GM12878 (cell line): ENCODE measurements at regions not wholly inside any gene's neighbourhood (a gene's known extent, or its start where the extent isn't known, plus 50 kb on each side); places are given as distances from the start of the nearest gene placed in this dataset.

Source experiments
- ATAC-seq: fragments of 200-7000 bp; cut with Tn5 transposase; 3 replicates; pipeline ENCODE4 v1.9.1; 2020; ENCODE audit warnings: mild to moderate bottlenecking, moderate library complexity
- BruUV-seq: library from RNA; stranded (reverse); fragments of 400-500 nt; replicated peaks from 2 replicates; lab custom pipeline; 2021; lab: Mats Ljungman, UMichigan
- CTCF ChIA-PET: fragments of 300-600 bp; sonication (Branson Sonifier 250); formaldehyde crosslinking; extraction: SDS; loops from one replicate; lab custom pipeline; 2021; ENCODE audit warnings: inconsistent platforms; lab: Yijun Ruan, JAX
- POLR2A ChIA-PET: fragments of 350-600 bp; formaldehyde crosslinking; extraction: SDS; loops from one replicate; lab custom pipeline; 2021; ENCODE audit warnings: inconsistent platforms; lab: Charles Lee
- RAD21 ChIA-PET: fragments of 300-600 bp; sonication (Branson Sonifier 250); formaldehyde crosslinking; loops from one replicate; lab custom pipeline; 2023; ENCODE audit warnings: antibody characterized with exemption; ENCODE audit not compliant: unreplicated experiment; lab: Charles Lee
- SMC1A ChIA-PET: fragments of 300-600 bp; sonication (Branson Sonifier 250); formaldehyde crosslinking; loops from one replicate; lab custom pipeline; 2023; ENCODE audit not compliant: unreplicated experiment, uncharacterized antibody; lab: Charles Lee
- DNase-seq: peaks from one replicate; pipeline ENCODE4 v3.0.0-alpha.2; 2011; ENCODE audit warnings: low read depth, low spot score
- FAIRE-seq: peaks from 3 replicates; lab custom pipeline; 2011; peaks lifted over from hg19 to GRCh38; lab: Jason Lieb, UNC
- H2AFZ ChIP-seq: 2 replicates; pipeline ENCODE4 v1.6.0; 2011; ENCODE audit warnings: low read depth, low read length, control low read depth; ENCODE audit not compliant: control insufficient read depth
- H3K27ac ChIP-seq: 2 replicates; pipeline ENCODE4 v1.5.1; 2011; ENCODE audit warnings: control low read depth; ENCODE audit not compliant: control insufficient read depth, insufficient read depth
- H3K27me3 ChIP-seq, 2 experiments: replicated peaks in 1 of 2; 2 replicates each; pipeline versions ENCODE4 v1.6.0 to v1.6.1; 2011; ENCODE audit warnings: low read length in 1 of 2; ENCODE audit not compliant: control insufficient read depth in 2 of 2, insufficient read depth in 2 of 2
- H3K36me3 ChIP-seq, 2 experiments: 2 replicates each; pipeline ENCODE4 v1.5.1; 2011; ENCODE audit warnings: low read length in 1 of 2; ENCODE audit not compliant: control insufficient read depth in 2 of 2, insufficient read depth in 2 of 2
- H3K4me1 ChIP-seq: 2 replicates; pipeline ENCODE4 v1.6.1; 2011; ENCODE audit warnings: mild to moderate bottlenecking, low read length, moderate library complexity, mixed read lengths; ENCODE audit not compliant: control insufficient read depth, insufficient read depth
- H3K4me2 ChIP-seq: 2 replicates; pipeline ENCODE4 v1.6.0; 2011; ENCODE audit warnings: control low read depth; ENCODE audit not compliant: control insufficient read depth, insufficient read depth
- H3K4me3 ChIP-seq: fragments of 200-600 bp; sonication (generic); 2 replicates; pipeline ENCODE4 v1.5.1; 2016
- H3K79me2 ChIP-seq: 2 replicates; pipeline ENCODE4 v1.6.0; 2011; ENCODE audit warnings: low read length; ENCODE audit not compliant: control insufficient read depth, insufficient read depth
- H3K9ac ChIP-seq: 2 replicates; pipeline ENCODE4 v1.8.0; 2011; ENCODE audit warnings: low read length, control low read depth, mixed read lengths; ENCODE audit not compliant: control insufficient read depth, insufficient read depth
- H3K9me3 ChIP-seq: replicated peaks from 3 replicates; pipeline ENCODE4 v1.5.1; 2011; ENCODE audit warnings: mild to moderate bottlenecking, low read length; ENCODE audit not compliant: control insufficient read depth, insufficient read depth
- H4K20me1 ChIP-seq: 2 replicates; pipeline ENCODE4 v1.6.0; 2011; ENCODE audit not compliant: control insufficient read depth, insufficient read depth
- ATF7 ChIP-seq: fragments of 450-650 bp; IDR thresholded peaks from 2 replicates; pipeline ENCODE4 v1.6.1; 2016; ENCODE audit warnings: low read depth, mild to moderate bottlenecking
- CREM ChIP-seq: IDR thresholded peaks from 2 replicates; pipeline ENCODE4 v1.6.1; 2014; ENCODE audit warnings: antibody characterized with exemption, low read depth
- HCFC1 ChIP-seq: fragments of 150-350 bp; IDR thresholded peaks from 2 replicates; pipeline ENCODE4 v1.6.1; 2014; ENCODE audit warnings: low read length
- IKZF2 ChIP-seq, 2 experiments: fragments of 450-650 bp; IDR thresholded peaks; 2 replicates each; pipeline ENCODE4 v1.6.1; 2017; ENCODE audit warnings: mild to moderate bottlenecking in 2 of 2, moderate library complexity in 2 of 2
- JUNB ChIP-seq: IDR thresholded peaks from 2 replicates; pipeline ENCODE4 v1.6.1; 2016; ENCODE audit warnings: antibody characterized with exemption, mild to moderate bottlenecking
- MEF2A ChIP-seq: IDR thresholded peaks from 2 replicates; pipeline ENCODE4 v1.6.1; 2011; ENCODE audit warnings: low read depth, mild to moderate bottlenecking, low read length, moderate library complexity; ENCODE audit not compliant: insufficient read depth
- MYB ChIP-seq: fragments of 150-350 bp; IDR thresholded peaks from 2 replicates; pipeline ENCODE4 v1.6.1; 2014; ENCODE audit warnings: mild to moderate bottlenecking, low read depth, low read length, borderline replicate concordance
- SPI1 ChIP-seq: IDR thresholded peaks from 2 replicates; pipeline ENCODE4 v1.6.1; 2011; ENCODE audit warnings: low read depth, mild to moderate bottlenecking, low read length, moderate library complexity, borderline replicate concordance; ENCODE audit not compliant: insufficient read depth
- STAT1 ChIP-seq: fragments of 450-650 bp; conservative IDR thresholded peaks from 2 replicates; pipeline ENCODE4 v1.6.1; 2014; ENCODE audit warnings: antibody characterized with exemption, mild to moderate bottlenecking
- ZNF24 ChIP-seq: fragments of 450-650 bp; IDR thresholded peaks from 2 replicates; pipeline ENCODE4 v1.6.1; 2017; ENCODE audit warnings: antibody characterized with exemption, mild to moderate bottlenecking
- WGBS: methylation state at CpG from one replicate; pipeline ENCODE4 v1.1.6; 2016; ENCODE audit warnings: low lambda C conversion rate; ENCODE audit not compliant: insufficient replicate concordance, insufficient coverage; ENCODE audit errors: missing lambda C conversion rate; 5-methylcytosine and 5-hydroxymethylcytosine counted together
- in situ Hi-C: fragments of 300-500 bp; cut with MboI; formaldehyde crosslinking; loops from 9 replicates; pipeline ENCODE4 v1.14.3; 2018; ENCODE audit warnings: mixed read lengths
- intact Hi-C: fragments of 100-400 bp; cut with micrococcal nuclease; formaldehyde crosslinking; loops from one replicate; pipeline ENCODE4 v1.14.2; 2022; ENCODE audit not compliant: unreplicated experiment
- TF ChIP-seq, protein P1 (sequence below): fragments of 450-650 bp; IDR thresholded peaks from 2 replicates; pipeline ENCODE4 v1.6.1; 2017; ENCODE audit warnings: borderline replicate concordance
- TF ChIP-seq, protein P2 (sequence below): IDR thresholded peaks from 2 replicates; pipeline ENCODE4 v1.6.1; 2012; ENCODE audit warnings: low read depth, low read length, improper control_type of control experiment
- TF ChIP-seq, protein P3 (sequence below): fragments of 450-650 bp; IDR thresholded peaks from 2 replicates; pipeline ENCODE4 v1.6.1; 2016; ENCODE audit warnings: mild to moderate bottlenecking

DNA sequence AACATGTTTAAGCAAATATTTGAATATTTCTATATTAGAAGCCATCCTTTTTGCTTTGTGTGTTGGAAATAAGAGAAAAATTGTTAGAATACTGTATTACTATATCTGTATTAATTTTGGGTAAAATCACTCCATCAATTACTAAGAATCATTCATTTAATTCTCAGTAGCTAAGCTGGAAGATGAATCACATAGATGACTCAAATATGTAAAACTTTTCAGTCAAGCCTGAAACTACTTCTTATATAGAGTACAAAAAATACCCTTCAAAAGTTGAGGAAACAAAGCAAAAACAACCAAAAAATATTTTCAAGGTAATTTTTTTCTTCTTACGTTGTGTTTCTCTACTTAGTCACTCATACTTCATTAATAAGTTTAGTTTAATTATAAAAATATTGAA is 205.7 kb upstream of the ROBO1 start (continued):
- no peak for TF ChIP-seq MYB

DNA sequence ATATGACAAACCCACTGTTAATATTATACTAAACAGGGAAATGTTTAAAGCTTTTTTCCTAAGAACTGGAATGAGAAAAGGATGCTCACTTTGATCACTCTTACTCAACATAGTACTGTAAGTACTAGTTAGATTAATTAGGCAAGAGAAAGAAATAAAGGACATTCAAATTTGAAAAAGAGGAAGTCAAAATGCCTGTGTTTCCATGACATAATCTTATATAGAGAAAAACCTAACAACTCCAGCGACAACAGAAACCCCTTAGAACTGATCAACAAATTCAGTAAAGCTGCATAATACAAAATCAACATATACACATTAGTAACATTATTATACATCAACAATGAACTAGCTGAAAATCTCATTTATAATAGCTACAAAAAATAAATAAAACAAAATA is 200.6 kb upstream of the ROBO1 start:
- Histone ChIP-seq H3K4me1 (no peaks in the 10 kb centered on the region), H3K4me2 (no peak overlapping the region), H3K27me3 (no peaks in the 10 kb centered on the region), H3K36me3 (no peaks in the 10 kb centered on the region), H3K4me3 (no peak overlapping the region), H3K79me2 (no peaks in the 10 kb centered on the region)
- ATAC-seq = no peak
- POLR2A ChIA-PET = no interaction called here
- no peak for FAIRE-seq
- DNase-seq = no peak
- no TSS peak for BruUV-seq
- TF ChIP-seq SPI1 = peak; percentile 11; the same call in 1 of the 2 replicates
- TF ChIP-seq JUNB = no peak
- peak; percentile 64; the same call in 1 of the 2 replicates for TF ChIP-seq ATF7
- TF ChIP-seq, protein P1, sequence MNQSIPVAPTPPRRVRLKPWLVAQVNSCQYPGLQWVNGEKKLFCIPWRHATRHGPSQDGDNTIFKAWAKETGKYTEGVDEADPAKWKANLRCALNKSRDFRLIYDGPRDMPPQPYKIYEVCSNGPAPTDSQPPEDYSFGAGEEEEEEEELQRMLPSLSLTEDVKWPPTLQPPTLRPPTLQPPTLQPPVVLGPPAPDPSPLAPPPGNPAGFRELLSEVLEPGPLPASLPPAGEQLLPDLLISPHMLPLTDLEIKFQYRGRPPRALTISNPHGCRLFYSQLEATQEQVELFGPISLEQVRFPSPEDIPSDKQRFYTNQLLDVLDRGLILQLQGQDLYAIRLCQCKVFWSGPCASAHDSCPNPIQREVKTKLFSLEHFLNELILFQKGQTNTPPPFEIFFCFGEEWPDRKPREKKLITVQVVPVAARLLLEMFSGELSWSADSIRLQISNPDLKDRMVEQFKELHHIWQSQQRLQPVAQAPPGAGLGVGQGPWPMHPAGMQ = no peak
- TF ChIP-seq, all 136 proteins: peak for 2
- Histone ChIP-seq H2AFZ (no peak overlapping the region), H3K9ac (no peak overlapping the region), H4K20me1 (no peaks in the 10 kb centered on the region), H3K9me3 (no peaks in the 10 kb centered on the region), H3K27ac (no peak overlapping the region)
- ChIA-PET CTCF (no interaction called here), SMC1A (no interaction called here), RAD21 (no interaction called here)
- WGBS = 0% methylated on average over 1 of the region's 1 CpG
- in situ Hi-C loops (no loop called here), intact Hi-C loops (no loop called here)

DNA sequence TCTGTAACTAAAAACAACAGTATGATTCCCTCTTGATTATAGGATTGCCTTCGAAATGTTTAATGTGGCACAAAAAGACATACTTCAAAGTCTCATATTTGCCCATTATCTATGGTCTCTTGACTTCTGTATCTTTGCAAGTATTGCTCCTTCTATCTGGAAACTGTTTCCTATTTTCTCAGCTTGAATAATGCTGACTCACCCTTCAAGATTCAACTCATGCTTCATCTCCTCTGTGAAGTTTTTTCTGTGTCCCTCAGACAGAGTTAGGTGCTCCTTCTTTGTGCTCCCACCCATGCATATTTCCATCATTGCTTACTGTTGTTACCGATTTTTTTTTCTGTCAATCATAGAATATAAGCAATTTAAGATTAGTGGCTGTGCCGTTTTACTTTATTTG is 192.8 kb upstream of the ROBO1 start:
- ChIA-PET SMC1A (no interaction called here), POLR2A (no interaction called here), CTCF (no interaction called here), RAD21 (no interaction called here)
- H4K20me1 ChIP-seq = no peaks in the 10 kb centered on the region
- no peak overlapping the region for H3K4me3 ChIP-seq
- H3K79me2 ChIP-seq = no peaks in the 10 kb centered on the region
- 19% methylated on average over 3 of the region's 3 CpGs for WGBS
- intact Hi-C loops = no loop called here
- no TSS peak for BruUV-seq
- no peaks in the 10 kb centered on the region for H3K27me3 ChIP-seq
- H3K4me1 ChIP-seq = no peaks in the 10 kb centered on the region
- H3K36me3 ChIP-seq = no peaks in the 10 kb centered on the region
- H3K27ac ChIP-seq = no peak overlapping the region
- no peak for FAIRE-seq
- no peak overlapping the region for H2AFZ ChIP-seq
- ATAC-seq = no peak
- in situ Hi-C loops = no loop called here
- no peak overlapping the region for H3K4me2 ChIP-seq
- H3K9me3 ChIP-seq = no peaks in the 10 kb centered on the region
- no peak overlapping the region for H3K9ac ChIP-seq
- no peak for DNase-seq
- TF ChIP-seq MEF2A (no peak), CREM (no peak), IKZF2 (IDR thresholded peaks at IDR 0.05) (no peak), ZNF24 (no peak), STAT1 (no peak), HCFC1 (no peak)
- TF ChIP-seq, protein P2, sequence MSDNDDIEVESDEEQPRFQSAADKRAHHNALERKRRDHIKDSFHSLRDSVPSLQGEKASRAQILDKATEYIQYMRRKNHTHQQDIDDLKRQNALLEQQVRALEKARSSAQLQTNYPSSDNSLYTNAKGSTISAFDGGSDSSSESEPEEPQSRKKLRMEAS = no peak
- TF ChIP-seq, protein P3, sequence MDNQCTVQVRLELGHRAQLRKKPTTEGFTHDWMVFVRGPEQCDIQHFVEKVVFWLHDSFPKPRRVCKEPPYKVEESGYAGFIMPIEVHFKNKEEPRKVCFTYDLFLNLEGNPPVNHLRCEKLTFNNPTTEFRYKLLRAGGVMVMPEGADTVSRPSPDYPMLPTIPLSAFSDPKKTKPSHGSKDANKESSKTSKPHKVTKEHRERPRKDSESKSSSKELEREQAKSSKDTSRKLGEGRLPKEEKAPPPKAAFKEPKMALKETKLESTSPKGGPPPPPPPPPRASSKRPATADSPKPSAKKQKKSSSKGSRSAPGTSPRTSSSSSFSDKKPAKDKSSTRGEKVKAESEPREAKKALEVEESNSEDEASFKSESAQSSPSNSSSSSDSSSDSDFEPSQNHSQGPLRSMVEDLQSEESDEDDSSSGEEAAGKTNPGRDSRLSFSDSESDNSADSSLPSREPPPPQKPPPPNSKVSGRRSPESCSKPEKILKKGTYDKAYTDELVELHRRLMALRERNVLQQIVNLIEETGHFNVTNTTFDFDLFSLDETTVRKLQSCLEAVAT = no peak
- TF ChIP-seq, protein P1 = no peak
